HG02571 (cell line): ENCODE measurements at regions not wholly inside any gene's neighbourhood (a gene's known extent, or its start where the extent isn't known, plus 50 kb on each side); places are given as distances from the start of the nearest gene placed in this dataset.

Source experiments
- ATAC-seq: cut with Tn5 transposase; IDR thresholded peaks from one replicate; pipeline ENCODE4 v1.9.1; 2021; ENCODE audit warnings: mild to moderate bottlenecking, moderate library complexity; ENCODE audit not compliant: unreplicated experiment

DNA sequence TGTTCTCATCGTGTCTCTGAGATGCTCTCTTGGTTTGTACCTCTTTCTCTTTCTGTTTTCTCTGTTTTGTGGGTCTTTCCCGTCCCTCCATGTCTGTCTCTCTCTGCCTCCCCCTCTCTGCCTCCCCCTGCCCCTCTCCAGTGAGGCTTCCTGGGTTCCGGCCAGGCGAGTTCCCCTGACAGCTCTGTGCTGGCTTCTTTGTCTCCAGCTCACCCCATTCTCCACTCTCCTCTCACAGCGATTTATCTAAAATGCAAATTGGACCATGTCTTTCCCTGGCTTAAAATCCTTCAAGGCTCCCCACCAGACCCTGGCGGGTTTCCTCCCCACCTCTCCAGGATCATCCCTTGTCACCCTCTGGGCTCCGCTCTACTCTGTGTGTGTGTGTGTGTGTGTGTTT is 202.4 kb upstream of the POU3F1 start:
- ATAC-seq: no peak

GRCh38 chr1:38246955-38247952 is 200.7 kb upstream of the POU3F1 start:
- ATAC-seq: no peak

DNA sequence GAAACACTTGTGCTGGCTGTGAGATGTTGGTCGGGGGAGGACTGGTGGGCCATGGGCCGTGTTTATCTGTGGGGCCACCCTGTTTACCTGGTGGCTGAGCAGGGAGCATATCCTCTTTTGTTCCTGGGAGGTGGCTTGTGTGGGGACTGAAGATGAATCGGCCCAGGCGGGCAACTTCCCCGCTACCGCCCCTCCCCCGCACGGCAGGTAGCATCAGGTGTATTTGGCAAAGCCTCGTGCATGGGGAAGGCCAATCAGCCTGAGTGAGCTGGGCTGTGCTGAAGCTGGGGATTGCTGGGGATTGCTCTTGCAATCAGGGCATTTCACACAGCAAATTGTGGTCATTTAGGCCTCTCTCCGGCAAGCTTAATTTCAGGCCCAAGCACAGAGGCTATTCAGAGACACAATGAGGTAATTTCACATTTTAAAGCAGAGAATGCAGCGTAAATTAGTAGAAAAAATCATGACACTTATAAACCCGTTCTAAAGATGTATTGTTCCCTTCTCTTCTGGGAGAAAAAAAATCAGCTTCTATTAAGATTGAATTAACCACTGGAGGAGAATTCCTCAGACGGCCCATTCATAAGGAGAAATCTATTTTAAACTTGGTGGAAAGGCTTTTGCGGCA is 197.7 kb upstream of the POU3F1 start:
- no peak for ATAC-seq

DNA sequence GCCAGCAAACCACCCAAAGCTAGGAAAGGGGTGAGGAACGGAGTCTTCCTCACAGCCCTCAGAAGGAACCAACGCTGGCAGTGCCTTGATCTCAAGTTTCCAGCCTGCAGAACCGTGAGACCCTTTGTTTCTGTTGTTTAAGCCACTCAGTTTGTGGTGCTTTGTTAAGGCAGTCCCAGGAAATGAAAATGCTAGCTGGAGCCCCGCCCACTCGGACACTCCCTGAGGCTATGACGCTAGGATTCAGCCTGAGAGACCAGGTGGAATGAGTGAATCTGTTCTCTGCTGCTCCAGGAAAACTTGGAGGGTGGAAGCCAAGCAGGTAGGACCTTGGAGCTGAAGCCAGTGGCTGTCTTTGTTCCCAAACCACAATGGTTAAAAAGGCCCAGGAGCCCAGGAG is 196.5 kb upstream of the POU3F1 start:
- ATAC-seq: no peak

GRCh38 chr1:38242506-38242905 is 195.9 kb upstream of the POU3F1 start:
- no peak for ATAC-seq

- ATAC-seq: no peak
These were observed 195.2 kb upstream of the POU3F1 start for GRCh38 chr1:38241594-38242334.

- ATAC-seq: no peak
These were observed 194.0 kb upstream of the POU3F1 start for GRCh38 chr1:38240618-38241017.

DNA sequence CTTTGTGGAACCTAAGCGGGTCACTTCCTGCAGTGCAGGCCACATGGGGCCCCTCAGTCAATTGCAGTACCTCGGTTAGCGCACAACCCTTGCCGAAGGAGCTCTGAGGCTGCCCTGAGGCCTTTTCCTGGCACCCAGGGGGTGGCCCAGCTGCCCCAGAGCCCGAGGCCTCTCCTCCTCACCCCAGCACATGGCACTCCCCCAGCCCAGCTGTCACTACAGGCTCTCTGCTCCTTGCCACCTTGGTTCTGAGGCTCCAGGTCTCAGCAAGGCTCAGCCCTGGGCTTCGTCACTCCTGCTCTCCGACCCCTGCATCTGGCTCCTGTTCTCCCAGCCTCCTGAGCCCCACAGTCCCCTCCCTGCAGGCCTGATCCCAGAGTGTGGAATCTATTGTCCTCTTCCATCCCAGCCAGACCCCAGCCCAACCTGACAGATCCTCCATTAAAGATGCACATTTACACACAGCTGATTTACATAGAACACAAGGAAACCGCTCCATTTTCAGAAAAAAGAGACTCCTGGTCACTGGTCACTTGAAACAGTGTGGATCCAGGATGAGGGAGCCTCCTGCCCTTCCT is 192.8 kb upstream of the POU3F1 start:
- no peak for ATAC-seq

DNA sequence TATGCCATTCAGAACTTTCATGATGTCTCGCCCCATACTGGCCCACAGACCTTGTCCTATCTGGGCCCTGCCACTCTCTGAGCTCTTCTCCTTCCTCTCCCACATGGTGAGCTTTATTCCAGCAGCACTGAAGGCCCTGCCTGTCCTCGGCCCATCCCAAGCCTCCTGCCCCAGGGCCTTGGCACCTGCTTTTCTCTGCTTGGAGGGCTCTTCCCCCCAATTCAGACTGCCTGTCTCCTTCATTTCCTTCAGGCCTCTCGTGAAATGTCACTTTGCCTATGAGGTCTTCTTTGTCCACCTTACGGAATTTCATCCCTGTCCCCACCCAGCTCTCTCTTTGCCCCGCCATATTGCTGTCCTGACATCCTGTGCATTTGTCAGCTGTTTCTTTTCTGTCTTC is 191.7 kb upstream of the POU3F1 start:
- ATAC-seq: no peak

- ATAC-seq: no peak
These were observed 189.1 kb upstream of the POU3F1 start for GRCh38 chr1:38235705-38236104.

GRCh38 chr1:38231941-38232340 is 185.3 kb upstream of the POU3F1 start:
- ATAC-seq: no peak

DNA sequence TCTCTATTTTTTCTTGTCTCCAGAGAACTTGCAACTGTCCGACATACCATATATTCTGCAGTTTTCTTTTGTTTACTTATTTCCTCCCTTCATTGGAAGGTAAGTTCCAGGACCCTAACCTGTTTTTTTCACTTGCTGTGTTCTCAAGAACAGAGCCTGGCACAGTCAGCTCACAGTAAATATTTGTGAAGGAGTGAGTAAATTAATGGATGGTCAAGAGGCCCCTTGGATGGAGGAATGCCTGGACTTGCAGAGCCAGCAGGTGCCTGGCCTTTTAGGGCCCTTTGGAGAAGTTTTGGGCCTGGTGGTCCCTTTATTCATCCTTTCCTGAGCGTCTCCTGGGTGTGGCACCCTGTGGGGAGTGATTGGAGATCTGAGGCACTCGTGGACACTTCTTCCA is 182.1 kb upstream of the POU3F1 start:
- ATAC-seq: no peak

DNA sequence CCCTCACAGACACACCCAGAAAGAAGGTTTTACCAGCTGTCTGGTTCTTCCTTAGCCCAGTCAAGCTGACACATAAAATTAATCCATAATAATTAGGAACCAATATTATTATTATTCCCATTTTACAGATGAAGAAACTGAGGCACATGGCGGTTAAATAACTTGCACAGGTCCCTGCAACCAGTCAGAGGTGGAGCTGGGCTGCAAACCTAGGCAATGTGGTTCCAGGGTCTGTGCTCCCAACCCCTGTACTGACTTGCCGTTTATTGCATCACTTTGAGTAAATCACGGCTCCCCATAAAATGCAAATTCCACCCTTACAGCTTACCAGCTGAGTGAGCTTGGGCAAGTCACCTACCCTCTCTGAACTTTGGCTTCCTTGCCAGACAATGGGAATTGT is 179.2 kb upstream of the POU3F1 start:
- ATAC-seq: no peak

DNA sequence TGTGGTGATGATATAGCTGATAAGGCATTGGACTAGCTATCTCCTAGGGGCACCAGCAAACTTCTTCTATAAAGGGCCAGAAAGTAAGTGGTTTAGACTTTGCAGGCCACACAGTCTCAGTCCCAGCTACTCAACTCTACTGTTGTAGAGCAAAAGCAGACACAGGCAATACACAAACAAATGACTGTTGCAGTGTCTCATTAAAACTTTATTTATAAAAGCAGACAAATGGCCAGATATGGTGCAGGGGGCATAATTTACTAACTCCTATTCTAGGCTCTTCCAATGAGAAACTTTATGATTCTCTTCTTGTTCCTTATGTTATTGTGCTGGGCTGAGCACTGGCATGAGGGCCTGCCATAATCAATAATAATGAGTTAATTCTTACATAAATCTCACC is 176.8 kb upstream of the POU3F1 start:
- ATAC-seq: no peak

DNA sequence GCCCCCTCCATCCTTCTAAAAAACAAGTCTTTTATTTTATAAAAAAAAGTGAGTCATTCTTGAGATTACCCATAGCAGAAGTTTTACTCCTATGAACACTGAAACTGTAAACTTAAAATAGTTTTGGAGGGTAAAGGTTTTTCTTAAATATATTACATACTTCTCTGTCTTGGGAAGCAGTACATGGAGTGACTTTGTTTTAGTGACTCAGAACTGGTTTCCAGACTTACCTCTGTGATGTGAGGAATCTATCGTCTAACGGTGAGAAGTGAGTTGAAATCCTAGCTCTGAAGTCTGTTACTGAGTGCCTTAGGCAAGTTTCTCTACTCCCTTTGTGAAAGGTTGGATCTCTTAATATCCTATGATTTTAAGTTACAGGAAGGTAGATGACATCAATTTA is 176.3 kb upstream of the POU3F1 start:
- ATAC-seq: no peak

- ATAC-seq: no peak
These were observed 174.5 kb upstream of the POU3F1 start for GRCh38 chr1:38221006-38221649.

- ATAC-seq: no peak
These were observed 170.7 kb upstream of the POU3F1 start for GRCh38 chr1:38217316-38217715.

DNA sequence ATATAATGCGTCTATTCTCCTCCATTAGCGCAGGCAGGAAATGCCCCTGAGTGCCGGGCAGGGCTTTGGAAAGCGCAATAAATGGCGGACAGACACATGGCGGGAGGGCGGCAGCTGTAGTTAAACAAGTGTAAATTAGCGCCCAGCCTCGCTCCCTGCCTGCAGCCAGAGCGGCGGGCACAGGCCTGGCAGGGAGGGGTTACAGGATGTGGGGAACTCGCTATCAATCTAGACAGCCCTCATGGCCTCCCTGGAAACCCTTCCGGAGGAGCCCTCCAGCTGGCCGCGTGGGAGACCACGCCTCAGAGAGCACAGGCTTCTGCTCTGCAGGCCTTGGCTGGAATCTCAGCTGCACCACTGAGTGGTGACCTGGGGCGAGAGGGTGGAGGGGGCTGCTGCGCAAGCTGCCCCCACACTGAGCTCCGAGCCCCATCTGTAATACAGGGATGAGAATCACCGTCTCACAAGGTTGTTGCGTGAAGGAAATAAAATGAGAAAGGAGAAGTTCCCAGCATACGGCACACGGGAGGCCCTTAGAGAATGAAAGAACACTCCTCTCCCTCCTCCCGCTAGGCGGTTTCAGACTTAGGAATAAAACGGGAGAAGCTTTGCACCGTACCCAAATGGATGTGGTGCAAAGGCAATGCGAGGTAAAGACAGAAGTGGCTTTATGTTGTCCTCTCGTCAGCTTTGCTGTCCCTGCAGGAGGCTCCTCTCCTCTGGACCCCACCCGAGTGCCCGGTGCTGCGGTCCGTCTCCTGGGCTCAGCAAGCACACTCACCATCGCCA is 167.2 kb upstream of the POU3F1 start:
- no peak for ATAC-seq

DNA sequence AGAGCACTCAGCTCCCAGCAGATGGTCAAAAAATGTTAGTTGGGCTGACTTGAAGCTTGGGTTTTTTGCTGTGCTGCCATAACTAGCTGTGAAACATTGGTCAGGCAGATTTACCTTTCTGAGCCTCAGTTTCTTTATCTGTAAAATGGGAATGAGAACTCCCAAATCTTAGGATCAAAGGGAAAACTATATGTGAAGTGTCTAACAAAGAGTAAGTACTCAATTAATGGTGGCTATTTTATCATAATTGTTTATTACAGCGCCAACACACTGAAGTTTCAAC is 164.2 kb upstream of the POU3F1 start:
- no peak for ATAC-seq
